ENCODE measurements at regions not wholly inside any gene's neighbourhood (a gene's known extent, or its start where the extent isn't known, plus 50 kb on each side); places are given as distances from the start of the nearest gene placed in this dataset.

- TF ChIP-seq USF2 (IDR thresholded peaks at IDR 0.05; ENCODE audit: borderline replicate concordance, low read depth, low read length), result no peak
- no peak for TF ChIP-seq MYB (IDR thresholded peaks at IDR 0.05; ENCODE audit: borderline replicate concordance, low read depth, low read length)
- no peak for TF ChIP-seq TARDBP (IDR thresholded peaks at IDR 0.05; ENCODE audit: borderline replicate concordance)
- TF ChIP-seq CREB1 (IDR thresholded peaks at IDR 0.05; ENCODE audit: low read depth), result no peak
- TF ChIP-seq HDGF (IDR thresholded peaks at IDR 0.05), result no peak
- TF ChIP-seq MEF2B (IDR thresholded peaks at IDR 0.05; ENCODE audit: partially characterized antibody, poor library complexity, severe bottlenecking), result no peak
- TF ChIP-seq SMC3 (IDR thresholded peaks at IDR 0.05; ENCODE audit: borderline replicate concordance, low read length), result no peak
- TF ChIP-seq POLR2A (IDR thresholded peaks at IDR 0.05; ENCODE audit: low read depth, low read length), result no peak
Observed at GRCh38 chr5:158434749-158435148, 575.8 kb upstream of the CLINT1 start (continued).

- H3K4me2 ChIP-seq (ENCODE audit: control insufficient read depth, insufficient read depth), result no peak overlapping the region
- in situ Hi-C loops (cut with MboI), result no loop called here
- ATAC-seq (no peak), DNase-seq (ENCODE audit: low read depth, low spot score) (no peak), FAIRE-seq (no peak)
- SMC1A ChIA-PET (ENCODE audit: uncharacterized antibody, unreplicated experiment), result interaction anchor here (1.4 to 5.3 kb wide), 5 partner anchors 12 to 262 kb away, joined by 3 to 62 read pairs (median 6); no protein-coding TSS in a partner anchor
- RAD21 ChIA-PET (ENCODE audit: unreplicated experiment), result interaction anchor here (4.0 kb wide), 1 partner anchor 25 kb away, joined by 34 read pairs; no protein-coding TSS in a partner anchor
- intact Hi-C loops (cut with micrococcal nuclease; ENCODE audit: unreplicated experiment), result no loop called here
- H3K36me3 ChIP-seq (ENCODE audit: control insufficient read depth in 2 of 2, insufficient read depth in 2 of 2, low read length in 1 of 2), result no peaks in the 10 kb centered on the region
- no peaks in the 10 kb centered on the region for H4K20me1 ChIP-seq (ENCODE audit: control insufficient read depth, insufficient read depth)
- no TSS peak for BruUV-seq (replicated peaks)
- WGBS (ENCODE audit: insufficient coverage, insufficient replicate concordance, low lambda C conversion rate, missing lambda C conversion rate), result 25% methylated on average over 1 of the region's 1 CpG
- no peak for TF ChIP-seq SP1 (IDR thresholded peaks at IDR 0.05; ENCODE audit: low read depth, low read length)
- no peak for TF ChIP-seq PKNOX1 (IDR thresholded peaks at IDR 0.05)
- TF ChIP-seq CHD1 (IDR thresholded peaks at IDR 0.05; ENCODE audit: low read depth, low read length), result no peak
- TF ChIP-seq LARP7 (IDR thresholded peaks at IDR 0.05), result no peak
- no peak for TF ChIP-seq PRDM15 (CRISPR knock-in tag; IDR thresholded peaks at IDR 0.05)
- H2AFZ ChIP-seq (ENCODE audit: control insufficient read depth, low read depth, low read length), result no peak overlapping the region
- no peaks in the 10 kb centered on the region for H3K27me3 ChIP-seq (replicated peaks in 1 of 2; ENCODE audit: control insufficient read depth in 2 of 2, insufficient read depth in 2 of 2, low read length in 1 of 2)
- no peak overlapping the region for H3K4me3 ChIP-seq
- H3K9me3 ChIP-seq (replicated peaks; ENCODE audit: control insufficient read depth, insufficient read depth, low read length), result peaks cover 4% of the 10 kb centered on the region; the same call in 2 of the 3 replicates
- CTCF ChIA-PET, result no interaction called here
- H3K4me1 ChIP-seq (ENCODE audit: control insufficient read depth, insufficient read depth, low read length), result peaks cover 23% of the 10 kb centered on the region
- no peak overlapping the region for H3K9ac ChIP-seq (ENCODE audit: control insufficient read depth, insufficient read depth, low read length)
- no peak overlapping the region for H3K27ac ChIP-seq (ENCODE audit: control insufficient read depth, insufficient read depth)
- H3K79me2 ChIP-seq (ENCODE audit: control insufficient read depth, insufficient read depth, low read length), result no peaks in the 10 kb centered on the region
- POLR2A ChIA-PET, result interaction anchor here (1.5 kb wide), 1 partner anchor 27 kb away, joined by 3 read pairs; no protein-coding TSS in a partner anchor
Observed at GRCh38 chr5:158433634-158434033, 574.7 kb upstream of the CLINT1 start.
